Common myeloid progenitor, CD34-positive (primary cell): ENCODE measurements at regions not wholly inside any gene's neighbourhood (a gene's known extent, or its start where the extent isn't known, plus 50 kb on each side); places are given as distances from the start of the nearest gene placed in this dataset.

Experiments
- CTCF ChIA-PET: fragments of 350-600 bp; sonication (Branson Sonifier 250); formaldehyde crosslinking; loops from one replicate; lab custom pipeline; 2021; ENCODE audit warnings: antibody characterized with exemption; lab: Charles Lee
- POLR2A ChIA-PET: fragments of 350-600 bp; sonication (Branson Sonifier 250); formaldehyde crosslinking; loops from one replicate; lab custom pipeline; 2021; ENCODE audit warnings: antibody characterized with exemption; lab: Charles Lee
- DNase-seq, 3 donors: peaks; one replicate each; pipeline versions ENCODE4 v3.0.0 to v3.0.0-alpha.2; 2013
- H3K27ac ChIP-seq, 2 experiments: 1 replicate in 1 of 2; 2 replicates in 1 of 2; pipeline ENCODE4 v1.7.0; 2013; ENCODE audit warnings: inconsistent platforms in 2 of 2, low read length in 2 of 2, mild to moderate bottlenecking in 2 of 2, low read depth in 1 of 2, moderate library complexity in 1 of 2; ENCODE audit not compliant: severe bottlenecking in 2 of 2, insufficient read depth in 1 of 2, poor library complexity in 1 of 2
- H3K27me3 ChIP-seq, 5 experiments: replicated peaks in 2 of 5; 1 replicate in 3 of 5; 2 replicates in 2 of 5; pipeline versions ENCODE4 v1.6.1 to v1.7.0; 2013; ENCODE audit warnings: low read length in 4 of 5, mild to moderate bottlenecking in 2 of 5, moderate library complexity in 2 of 5, inconsistent platforms in 1 of 5; ENCODE audit not compliant: insufficient read depth in 5 of 5, control insufficient read depth in 4 of 5
- H3K36me3 ChIP-seq, 4 experiments: 1 replicate in 2 of 4; 2 replicates in 2 of 4; pipeline versions ENCODE4 v1.6.1 to v1.7.0; 2013; ENCODE audit warnings: low read length in 3 of 4, control low read depth in 1 of 4, mild to moderate bottlenecking in 1 of 4; ENCODE audit not compliant: control insufficient read depth in 4 of 4, insufficient read depth in 4 of 4
- H3K4me1 ChIP-seq, 4 experiments: 1 replicate in 3 of 4; 2 replicates in 1 of 4; pipeline versions ENCODE4 v1.6.1 to v1.7.1; 2013; ENCODE audit warnings: low read length in 3 of 4, mild to moderate bottlenecking in 3 of 4, control low read depth in 1 of 4, inconsistent platforms in 1 of 4, moderate library complexity in 1 of 4; ENCODE audit not compliant: control insufficient read depth in 4 of 4, insufficient read depth in 4 of 4; ENCODE audit errors: control extremely low read depth in 1 of 4
- H3K4me3 ChIP-seq, 7 experiments: 1 replicate in 4 of 7; 2 replicates in 3 of 7; pipeline versions ENCODE4 v1.5.1 to v1.7.0; 2013; ENCODE audit warnings: mild to moderate bottlenecking in 7 of 7, low read length in 6 of 7, moderate library complexity in 6 of 7, inconsistent platforms in 2 of 7, low read depth in 2 of 7, control low read depth in 1 of 7; ENCODE audit not compliant: insufficient read depth in 4 of 7, control insufficient read depth in 1 of 7; ENCODE audit errors: extremely low read depth in 1 of 7
- H3K9me3 ChIP-seq, 5 experiments: 1 replicate in 4 of 5; 2 replicates in 1 of 5; pipeline versions ENCODE4 v1.6.1 to v1.7.1; 2013; ENCODE audit warnings: low read length in 4 of 5, mild to moderate bottlenecking in 2 of 5, inconsistent platforms in 1 of 5, low read depth in 1 of 5, moderate library complexity in 1 of 5; ENCODE audit not compliant: control insufficient read depth in 4 of 5, insufficient read depth in 2 of 5; ENCODE audit errors: control extremely low read depth in 1 of 5
- WGBS: methylation state at CpG from one replicate; pipeline ENCODE4 v1.1.5; 2013; ENCODE audit not compliant: insufficient coverage; 5-methylcytosine and 5-hydroxymethylcytosine counted together

DNA sequence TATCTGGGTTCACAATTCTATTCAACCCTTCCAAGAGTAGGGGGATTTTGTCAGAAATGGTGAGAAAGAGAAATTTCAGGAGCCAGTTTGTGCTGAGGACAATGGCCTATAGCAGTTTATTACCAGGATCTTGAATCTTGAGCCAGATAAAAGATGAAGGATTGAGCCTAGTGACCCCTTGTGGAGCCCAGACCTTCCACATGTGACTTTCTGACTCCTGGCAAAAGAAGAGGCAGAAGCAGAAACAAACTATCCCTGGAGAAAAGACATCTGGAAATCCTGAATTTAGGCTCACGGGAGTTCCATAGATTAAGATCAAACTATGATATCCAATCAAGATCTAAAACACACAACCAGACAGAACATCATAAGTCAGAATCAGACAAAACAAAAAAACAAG lies 60.9 kb upstream of the CHRM2 start:
- WGBS, result no CpG with 5 or more reads among the region's 1 CpG
- no peaks in the 10 kb centered on the region for H3K4me1 ChIP-seq
- H3K9me3 ChIP-seq, result peaks cover 0 to 5% (median 0%) of the 10 kb centered on the region in 5 experiments
- ChIA-PET CTCF (no interaction called here), POLR2A (no interaction called here)
- no peak overlapping the region for H3K4me3 ChIP-seq
- no peaks in the 10 kb centered on the region for H3K27me3 ChIP-seq
- DNase-seq, result no peak
- H3K36me3 ChIP-seq, result no peaks in the 10 kb centered on the region
- no peak overlapping the region for H3K27ac ChIP-seq

DNA sequence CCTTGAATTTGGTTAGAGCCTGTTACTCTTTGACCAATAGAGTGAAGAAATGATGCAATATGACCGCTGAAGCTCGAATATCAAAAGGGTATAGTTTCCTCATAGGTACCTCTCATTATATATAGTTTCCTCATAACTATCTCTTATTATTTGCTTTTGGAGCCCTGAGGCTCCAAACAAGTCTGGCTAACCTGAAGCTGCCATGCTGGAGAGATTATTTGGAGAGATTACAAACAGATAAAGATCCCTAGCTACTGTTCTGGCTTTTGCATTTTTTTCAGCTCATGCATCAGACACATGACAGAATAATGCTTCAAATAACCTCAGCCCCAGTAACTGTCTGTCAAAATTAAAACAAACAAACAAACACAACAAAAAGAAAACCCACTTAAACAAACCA lies 65.4 kb upstream of the CHRM2 start:
- no peak for DNase-seq
- H3K4me1 ChIP-seq, result no peaks in the 10 kb centered on the region
- POLR2A ChIA-PET, result no interaction called here
- no peaks in the 10 kb centered on the region for H3K27me3 ChIP-seq
- H3K9me3 ChIP-seq, result no peaks in the 10 kb centered on the region
- CTCF ChIA-PET, result no interaction called here
- no peaks in the 10 kb centered on the region for H3K36me3 ChIP-seq
- H3K27ac ChIP-seq, result no peak overlapping the region
- H3K4me3 ChIP-seq, result no peak overlapping the region
- WGBS, result 100% methylated on average over 2 of the region's 2 CpGs

DNA sequence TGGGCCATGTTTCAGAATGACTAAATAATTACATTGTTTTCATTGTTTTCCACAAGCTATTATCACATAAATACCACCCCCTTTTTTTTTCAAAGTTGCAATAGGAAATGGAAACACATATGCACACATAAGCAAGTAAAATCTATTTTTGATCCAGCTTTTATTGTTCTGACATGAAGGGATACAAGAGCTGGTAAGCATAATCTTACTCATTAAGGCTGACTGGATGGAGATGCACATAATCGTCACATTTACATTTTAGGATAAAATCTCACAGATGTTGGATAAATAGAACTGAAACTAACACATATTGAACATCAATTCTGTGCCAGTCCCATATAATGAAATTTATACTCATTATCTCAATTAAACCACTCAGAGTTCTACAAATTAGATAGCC lies 84.5 kb upstream of the CHRM2 start:
- Histone ChIP-seq H3K36me3 (no peaks in the 10 kb centered on the region), H3K9me3 (no peaks in the 10 kb centered on the region), H3K27ac (no peak overlapping the region), H3K4me1 (no peaks in the 10 kb centered on the region), H3K4me3 (no peak overlapping the region), H3K27me3 (no peaks in the 10 kb centered on the region)
- POLR2A ChIA-PET, result no interaction called here
- WGBS, result no CpG with 5 or more reads among the region's 1 CpG
- CTCF ChIA-PET, result no interaction called here
- no peak for DNase-seq

DNA sequence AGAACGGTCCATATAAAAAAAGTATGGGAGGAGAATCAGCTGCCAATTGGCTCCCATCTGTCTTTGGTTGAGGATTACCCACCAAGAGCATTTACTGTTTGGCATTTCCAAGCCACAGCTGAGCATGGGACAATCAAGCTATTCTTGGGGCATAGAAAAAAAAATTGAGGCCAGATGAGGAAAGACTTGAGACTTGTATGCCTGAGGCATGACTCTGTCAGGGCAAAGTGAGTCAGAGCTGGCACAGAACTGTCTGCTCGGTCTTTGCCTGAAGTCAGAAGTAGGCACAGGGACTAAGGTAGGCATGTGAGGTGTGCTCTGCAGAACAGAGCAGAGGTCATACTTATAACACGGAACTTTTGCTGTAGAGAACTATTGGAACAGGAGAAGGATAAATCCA lies 126.5 kb upstream of the CHRM2 start:
- Histone ChIP-seq H3K4me1 (no peaks in the 10 kb centered on the region), H3K27ac (no peak overlapping the region), H3K9me3 (peaks cover 0 to 14% (median 3%) of the 10 kb centered on the region in 5 experiments), H3K4me3 (no peak overlapping the region), H3K27me3 (no peaks in the 10 kb centered on the region), H3K36me3 (no peaks in the 10 kb centered on the region)
- WGBS, result 92% methylated on average over 3 of the region's 3 CpGs
- CTCF ChIA-PET, result no interaction called here
- no peak for DNase-seq
- POLR2A ChIA-PET, result no interaction called here

DNA sequence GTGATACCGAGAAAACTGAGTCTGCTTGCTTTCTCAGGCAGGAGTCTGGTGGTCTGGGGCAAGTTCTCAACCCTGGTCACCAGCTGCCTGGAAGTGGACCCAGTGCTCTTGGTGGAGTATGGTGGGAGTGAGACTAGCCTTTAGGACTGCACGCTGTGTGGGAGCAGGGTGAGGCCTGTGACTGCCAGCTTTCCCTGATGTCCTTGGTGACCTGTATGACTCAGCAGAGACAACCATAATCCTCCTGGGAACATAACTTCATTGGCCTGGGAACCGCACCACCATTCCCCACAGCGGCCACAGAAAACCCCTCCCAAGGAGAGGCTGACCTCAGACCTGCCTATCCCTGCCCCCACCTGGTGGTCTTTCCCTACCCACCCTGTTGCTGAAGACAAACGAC lies 139.5 kb upstream of the CHRM2 start:
- CTCF ChIA-PET, result interaction anchor here (1.1 kb wide), 1 partner anchor 9 kb away, joined by 3 read pairs; no protein-coding TSS in a partner anchor
- no peaks in the 10 kb centered on the region for H3K4me1 ChIP-seq
- no peak overlapping the region for H3K4me3 ChIP-seq
- WGBS, result 74% methylated on average over 5 of the region's 5 CpGs
- H3K36me3 ChIP-seq, result no peaks in the 10 kb centered on the region
- H3K27ac ChIP-seq, result no peak overlapping the region
- no peak for DNase-seq
- POLR2A ChIA-PET, result no interaction called here
- no peaks in the 10 kb centered on the region for H3K27me3 ChIP-seq
- H3K9me3 ChIP-seq, result no peaks in the 10 kb centered on the region

DNA sequence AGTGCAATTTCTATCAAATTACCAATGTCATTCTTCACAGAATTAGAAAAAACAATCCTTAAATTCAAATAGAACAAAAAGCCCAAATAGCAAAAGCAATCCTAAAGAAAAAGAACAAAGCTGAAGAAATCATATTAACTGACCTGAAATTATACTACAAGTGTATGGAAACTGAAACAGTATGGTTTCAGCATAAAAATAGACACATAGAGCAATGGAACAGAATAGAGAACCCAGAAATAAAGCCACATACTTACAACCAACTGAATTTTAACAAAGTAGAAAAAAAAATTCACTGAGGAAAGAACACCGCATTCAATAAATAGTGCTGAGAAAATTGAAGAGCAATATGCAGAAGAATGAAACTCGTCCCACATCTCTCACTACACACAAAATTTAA lies 142.0 kb upstream of the CHRM2 start:
- Histone ChIP-seq H3K4me1 (no peaks in the 10 kb centered on the region), H3K27ac (no peak overlapping the region), H3K9me3 (no peaks in the 10 kb centered on the region), H3K36me3 (no peaks in the 10 kb centered on the region), H3K27me3 (no peaks in the 10 kb centered on the region), H3K4me3 (no peak overlapping the region)
- no CpG with 5 or more reads among the region's 2 CpGs for WGBS
- no peak for DNase-seq
- ChIA-PET POLR2A (no interaction called here), CTCF (no interaction called here)

DNA sequence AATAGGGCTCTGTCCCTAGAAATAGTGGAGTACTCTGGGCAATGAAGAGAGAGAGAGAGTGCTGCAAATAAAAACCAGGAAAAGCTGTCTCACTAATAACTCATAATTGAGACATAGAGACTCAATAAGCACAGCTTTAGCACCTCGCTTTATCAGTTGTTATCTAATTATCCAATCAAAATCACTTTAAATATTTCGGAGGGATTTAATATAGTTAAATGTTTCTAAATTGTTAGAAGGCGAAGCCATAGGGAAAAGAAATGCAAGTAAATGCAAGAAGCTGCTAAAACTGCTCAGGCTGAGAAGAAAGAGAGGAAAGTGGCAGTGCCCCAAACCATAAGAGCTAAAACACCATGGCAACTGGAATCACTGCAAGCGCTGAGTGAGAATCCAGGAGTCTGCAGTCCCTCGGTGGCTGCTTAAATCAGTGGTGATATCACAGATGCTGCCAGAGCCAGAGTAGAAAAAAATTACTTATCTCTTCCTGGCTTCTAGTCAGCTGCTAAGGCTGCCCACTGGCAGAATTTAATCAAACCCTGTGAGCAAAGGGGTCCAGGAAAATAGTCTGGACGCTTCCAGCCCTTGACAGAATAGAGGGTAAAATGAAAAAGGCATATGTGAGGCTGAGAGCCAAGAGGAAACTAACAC lies 150.4 kb upstream of the CHRM2 start:
- no peak overlapping the region for H3K4me3 ChIP-seq
- ChIA-PET POLR2A (no interaction called here), CTCF (interaction anchor here (1.6 kb wide), 1 partner anchor 14 kb away, joined by 3 read pairs; no protein-coding TSS in a partner anchor)
- no peaks in the 10 kb centered on the region for H3K36me3 ChIP-seq
- WGBS, result 100% methylated on average over 2 of the region's 6 CpGs
- no peak overlapping the region for H3K27ac ChIP-seq
- DNase-seq, result no peak
- no peaks in the 10 kb centered on the region for H3K4me1 ChIP-seq
- no peaks in the 10 kb centered on the region for H3K9me3 ChIP-seq
- no peaks in the 10 kb centered on the region for H3K27me3 ChIP-seq
